Endothelial cell of umbilical vein (primary cell): ENCODE measurements at regions not wholly inside any gene's neighbourhood (a gene's known extent, or its start where the extent isn't known, plus 50 kb on each side); places are given as distances from the start of the nearest gene placed in this dataset.

Experiments used
- BruUV-seq: library from RNA; stranded (reverse); fragments of 400-500 nt; replicated peaks from 2 replicates; lab custom pipeline; 2021; lab: Mats Ljungman, UMichigan
- CTCF ChIA-PET: fragments of 300-600, 350-600 bp; sonication (Branson Sonifier 250); formaldehyde crosslinking; loops from one replicate; lab custom pipeline; 2021; ENCODE audit warnings: antibody characterized with exemption, inconsistent platforms; lab: Charles Lee
- POLR2A ChIA-PET: fragments of 300-600, 350-600 bp; sonication (Branson Sonifier 250); formaldehyde crosslinking; loops from one replicate; lab custom pipeline; 2021; ENCODE audit warnings: antibody characterized with exemption, inconsistent platforms; lab: Charles Lee
- DNase-seq: peaks from one replicate; pipeline ENCODE4 v3.0.0-alpha.2; 2011; ENCODE audit warnings: low read depth, low spot score
- FAIRE-seq: peaks from 2 replicates; lab custom pipeline; 2011; peaks lifted over from hg19 to GRCh38; lab: Jason Lieb, UNC
- H2AFZ ChIP-seq: 2 replicates; pipeline ENCODE4 v1.6.0; 2012; ENCODE audit warnings: low read depth, low read length, control low read depth, inconsistent platforms
- H3K27ac ChIP-seq: 2 replicates; pipeline ENCODE4 v1.5.1; 2011; ENCODE audit warnings: low read depth, mild to moderate bottlenecking, control low read depth, low read length, moderate library complexity; ENCODE audit not compliant: insufficient read depth
- H3K27me3 ChIP-seq, 2 experiments: 2 replicates each; pipeline versions ENCODE4 v1.6.0 to v1.6.1; 2011; ENCODE audit warnings: low read length in 2 of 2, mixed read lengths in 1 of 2; ENCODE audit not compliant: control insufficient read depth in 2 of 2, insufficient read depth in 2 of 2
- H3K36me3 ChIP-seq, 2 experiments: 2 replicates in 1 of 2; 3 replicates in 1 of 2; pipeline ENCODE4 v1.5.1; 2011; ENCODE audit warnings: low read length in 2 of 2, mild to moderate bottlenecking in 1 of 2, moderate library complexity in 1 of 2; ENCODE audit not compliant: control insufficient read depth in 2 of 2, insufficient read depth in 2 of 2; ENCODE audit errors: extremely low read depth in 1 of 2
- H3K4me1 ChIP-seq: 3 replicates; pipeline ENCODE4 v1.5.1; 2011; ENCODE audit warnings: mild to moderate bottlenecking, low read length; ENCODE audit not compliant: control insufficient read depth, insufficient read depth; ENCODE audit errors: extremely low read depth
- H3K4me2 ChIP-seq: 2 replicates; pipeline ENCODE4 v1.6.1; 2011; ENCODE audit warnings: low read length, control low read depth, mixed read lengths; ENCODE audit not compliant: insufficient read depth
- H3K4me3 ChIP-seq, 3 experiments: fragments of 200-600 bp in 1 of 3; sonication (generic), shearing (Covaris generic) in 1 of 3; replicated peaks in 1 of 3; 2 replicates each; pipeline ENCODE4 v1.5.1; 2011 to 2016; ENCODE audit warnings: control low read depth in 3 of 3, low read length in 3 of 3, mild to moderate bottlenecking in 2 of 3, inconsistent platforms in 1 of 3, low read depth in 1 of 3, moderate library complexity in 1 of 3; ENCODE audit not compliant: insufficient read depth in 1 of 3
- H3K79me2 ChIP-seq: 2 replicates; pipeline ENCODE4 v1.6.0; 2012; ENCODE audit warnings: low read length, inconsistent platforms; ENCODE audit not compliant: control insufficient read depth, insufficient read depth
- H3K9ac ChIP-seq: replicated peaks from 2 replicates; pipeline ENCODE3; 2011; ENCODE audit warnings: low read length, control low read depth; ENCODE audit not compliant: insufficient read depth; ENCODE audit errors: extremely low read depth
- H3K9me1 ChIP-seq: replicated peaks from 3 replicates; pipeline ENCODE4 v1.6.0; 2011; ENCODE audit warnings: mild to moderate bottlenecking, low read length; ENCODE audit not compliant: control insufficient read depth, insufficient read depth; ENCODE audit errors: extremely low read depth
- H3K9me3 ChIP-seq: replicated peaks from 2 replicates; pipeline ENCODE4 v1.5.1; 2012; ENCODE audit warnings: low read length, inconsistent platforms; ENCODE audit not compliant: control insufficient read depth, insufficient read depth
- H4K20me1 ChIP-seq: replicated peaks from 2 replicates; pipeline ENCODE3; 2011; ENCODE audit warnings: mild to moderate bottlenecking, low read length; ENCODE audit not compliant: control insufficient read depth, insufficient read depth; ENCODE audit errors: extremely low read depth
- EZH2 ChIP-seq: IDR thresholded peaks from 2 replicates; pipeline ENCODE4 v1.6.1; 2012; ENCODE audit warnings: borderline replicate concordance, low read depth, mild to moderate bottlenecking, moderate library complexity, low read length, inconsistent platforms; ENCODE audit not compliant: severe bottlenecking
- FOS ChIP-seq: IDR thresholded peaks from 2 replicates; pipeline ENCODE4 v1.6.1; 2011; ENCODE audit warnings: mild to moderate bottlenecking, low read length, moderate library complexity, borderline replicate concordance; ENCODE audit not compliant: insufficient read depth
- GATA2 ChIP-seq: IDR thresholded peaks from 2 replicates; pipeline ENCODE4 v1.7.0; 2011; ENCODE audit warnings: low read depth, mild to moderate bottlenecking, moderate library complexity, mixed read lengths, low read length; ENCODE audit not compliant: insufficient read length, insufficient read depth
- JUN ChIP-seq: IDR thresholded peaks from 2 replicates; pipeline ENCODE4 v1.6.1; 2011; ENCODE audit warnings: borderline replicate concordance, low read depth; ENCODE audit not compliant: insufficient read length, insufficient read depth
- MAX ChIP-seq: IDR thresholded peaks from 2 replicates; pipeline ENCODE4 v1.6.1; 2011; ENCODE audit not compliant: insufficient read depth, insufficient read length
- MYC ChIP-seq: IDR thresholded peaks from one replicate; pipeline ENCODE4 v1.6.1; 2011; ENCODE audit warnings: mild to moderate bottlenecking, low read depth, low read length
- POLR2A ChIP-seq: IDR thresholded peaks from 2 replicates; pipeline ENCODE4 v1.6.1; 2012; ENCODE audit warnings: low read depth, mild to moderate bottlenecking, control low read depth, low read length
- POLR2AphosphoS5 ChIP-seq: IDR thresholded peaks from 2 replicates; pipeline ENCODE4 v1.6.1; 2012; ENCODE audit warnings: low read depth, mild to moderate bottlenecking, control low read depth, low read length, moderate library complexity; ENCODE audit not compliant: insufficient read depth
- dilution Hi-C: fragments of 300-500 bp; cut with MboI; formaldehyde crosslinking; loops from one replicate; pipeline ENCODE4 v1.15.0; 2019; ENCODE audit warnings: low sequenced_read_pairs; ENCODE audit not compliant: extremely low pct_ligation_motif_present
- intact Hi-C: fragments of 100-400 bp; cut with micrococcal nuclease; formaldehyde crosslinking; loops from one replicate; pipeline ENCODE4 v1.10.0; 2022
- TF ChIP-seq, protein P1 (sequence below), 2 donors: IDR thresholded peaks; 1 replicate in 1 of 2; 2 replicates in 1 of 2; pipeline ENCODE4 v1.5.1; 2011; ENCODE audit warnings: low read length in 2 of 2, mild to moderate bottlenecking in 2 of 2, moderate library complexity in 2 of 2, control low read depth in 1 of 2, inconsistent platforms in 1 of 2, low read depth in 1 of 2; ENCODE audit not compliant: insufficient read depth in 1 of 2; ENCODE audit errors: extremely low read depth in 1 of 2

DNA sequence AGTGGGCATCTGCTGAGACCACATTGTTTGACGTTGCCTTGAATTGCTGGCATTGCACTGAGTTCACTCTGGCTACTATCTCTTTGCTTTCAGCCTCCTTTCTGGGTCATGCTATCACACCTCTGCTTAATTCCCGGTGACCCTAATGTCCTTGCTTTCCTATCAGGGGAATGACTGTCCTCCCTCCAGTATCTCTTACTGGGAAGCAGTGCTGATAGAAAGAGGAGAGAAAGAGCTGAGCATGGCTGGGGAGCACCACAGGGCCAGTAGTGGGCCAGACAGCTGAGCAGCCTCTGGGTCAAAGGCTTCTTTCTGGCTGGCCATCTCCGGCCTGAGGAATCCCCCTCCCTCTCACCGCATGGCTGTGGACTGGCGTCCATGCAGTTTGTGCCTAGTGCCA is 428.7 kb downstream of the INHBA start:
- intact Hi-C loops: no loop called here
- Histone ChIP-seq H3K4me2 (no peak overlapping the region), H3K4me1 (no peaks in the 10 kb centered on the region), H4K20me1 (no peaks in the 10 kb centered on the region), H3K79me2 (no peaks in the 10 kb centered on the region), H3K9ac (no peak overlapping the region), H3K36me3 (no peaks in the 10 kb centered on the region), H3K9me3 (no peaks in the 10 kb centered on the region), H2AFZ (no peak overlapping the region), H3K27ac (no peak overlapping the region), H3K9me1 (no peaks in the 10 kb centered on the region), H3K4me3 (no peak overlapping the region), H3K27me3 (no peaks in the 10 kb centered on the region)
- DNase-seq: no peak
- ChIA-PET CTCF (no interaction called here), POLR2A (no interaction called here)
- TF ChIP-seq MAX (no peak), JUN (no peak), EZH2 (no peak), POLR2AphosphoS5 (no peak), MYC (no peak), FOS (no peak), POLR2A (no peak), GATA2 (no peak)
- TF ChIP-seq, protein P1, sequence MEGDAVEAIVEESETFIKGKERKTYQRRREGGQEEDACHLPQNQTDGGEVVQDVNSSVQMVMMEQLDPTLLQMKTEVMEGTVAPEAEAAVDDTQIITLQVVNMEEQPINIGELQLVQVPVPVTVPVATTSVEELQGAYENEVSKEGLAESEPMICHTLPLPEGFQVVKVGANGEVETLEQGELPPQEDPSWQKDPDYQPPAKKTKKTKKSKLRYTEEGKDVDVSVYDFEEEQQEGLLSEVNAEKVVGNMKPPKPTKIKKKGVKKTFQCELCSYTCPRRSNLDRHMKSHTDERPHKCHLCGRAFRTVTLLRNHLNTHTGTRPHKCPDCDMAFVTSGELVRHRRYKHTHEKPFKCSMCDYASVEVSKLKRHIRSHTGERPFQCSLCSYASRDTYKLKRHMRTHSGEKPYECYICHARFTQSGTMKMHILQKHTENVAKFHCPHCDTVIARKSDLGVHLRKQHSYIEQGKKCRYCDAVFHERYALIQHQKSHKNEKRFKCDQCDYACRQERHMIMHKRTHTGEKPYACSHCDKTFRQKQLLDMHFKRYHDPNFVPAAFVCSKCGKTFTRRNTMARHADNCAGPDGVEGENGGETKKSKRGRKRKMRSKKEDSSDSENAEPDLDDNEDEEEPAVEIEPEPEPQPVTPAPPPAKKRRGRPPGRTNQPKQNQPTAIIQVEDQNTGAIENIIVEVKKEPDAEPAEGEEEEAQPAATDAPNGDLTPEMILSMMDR (IDR thresholded peaks at IDR 0.05; ENCODE audit: extremely low read depth in 1 of 2, insufficient read depth in 1 of 2, low read depth in 1 of 2, low read length in 2 of 2): no peak
- no TSS peak for BruUV-seq
- dilution Hi-C loops: no loop called here
- no peak for FAIRE-seq
